ENCODE measurements at regions not wholly inside any gene's neighbourhood (a gene's known extent, or its start where the extent isn't known, plus 50 kb on each side); places are given as distances from the start of the nearest gene placed in this dataset.

- TF ChIP-seq CTCF (IDR thresholded peaks at IDR 0.05; ENCODE audit: extremely low read depth in 1 of 2, insufficient read depth in 1 of 2, low read depth in 1 of 2, low read length in 2 of 2) (no peak), MAX (IDR thresholded peaks at IDR 0.05; ENCODE audit: insufficient read depth, insufficient read length) (no peak), JUN (IDR thresholded peaks at IDR 0.05; ENCODE audit: borderline replicate concordance, insufficient read depth, insufficient read length, low read depth) (no peak), EZH2 (IDR thresholded peaks at IDR 0.05; ENCODE audit: borderline replicate concordance, low read depth, low read length, severe bottlenecking) (no peak), POLR2A (IDR thresholded peaks at IDR 0.05; ENCODE audit: low read depth, low read length) (no peak), POLR2AphosphoS5 (IDR thresholded peaks at IDR 0.05; ENCODE audit: insufficient read depth, low read depth, low read length) (no peak), MYC (IDR thresholded peaks at IDR 0.05; ENCODE audit: low read depth, low read length) (no peak)
Observed at GRCh38 chr5:155799308-155799707, 527.7 kb upstream of the SGCD start.

Data from endothelial cell of umbilical vein (primary cell).